Erythroblast (primary cell): ENCODE measurements at regions not wholly inside any gene's neighbourhood (a gene's known extent, or its start where the extent isn't known, plus 50 kb on each side); places are given as distances from the start of the nearest gene placed in this dataset.

ENCODE experiments used
- GATA1 ChIP-seq: IDR thresholded peaks from 2 replicates; pipeline ENCODE4 v1.6.1; 2011; ENCODE audit warnings: low read depth, mild to moderate bottlenecking, control low read depth, low read length, moderate library complexity
- POLR2A ChIP-seq: IDR thresholded peaks from 2 replicates; pipeline ENCODE4 v1.6.1; 2011; ENCODE audit warnings: mild to moderate bottlenecking, low read length

- TF ChIP-seq POLR2A, result no peak
- no peak for TF ChIP-seq GATA1
These were observed 72.8 kb upstream of the DYNLRB2 start for GRCh38 chr16:80468029-80468428.
